Left ventricle myocardium inferior (tissue), 1 donor: ENCODE measurements at regions not wholly inside any gene's neighbourhood (a gene's known extent, or its start where the extent isn't known, plus 50 kb on each side); places are given as distances from the start of the nearest gene placed in this dataset.

Source experiments
- DNase-seq: peaks from one replicate; pipeline ENCODE4 v3.0.0-alpha.2; 2020
- H3K27ac ChIP-seq: fragments of 200-600 bp; replicated peaks from 2 replicates; pipeline ENCODE4 v1.8.0; 2021
- H3K27me3 ChIP-seq: fragments of 200-600 bp; 2 replicates; pipeline ENCODE4 v1.8.0; 2021; ENCODE audit warnings: low read depth
- H3K36me3 ChIP-seq: fragments of 200-600 bp; 2 replicates; pipeline ENCODE4 v1.8.0; 2021
- H3K4me1 ChIP-seq: fragments of 200-600 bp; 2 replicates; pipeline ENCODE4 v1.8.0; 2021
- H3K4me3 ChIP-seq: fragments of 200-600 bp; 2 replicates; pipeline ENCODE4 v1.8.0; 2021; ENCODE audit warnings: mild to moderate bottlenecking, moderate library complexity
- H3K9me3 ChIP-seq: fragments of 200-600 bp; replicated peaks from 2 replicates; pipeline ENCODE4 v1.8.0; 2021
- CTCF ChIP-seq: fragments of 200-600 bp; IDR thresholded peaks from 2 replicates; pipeline ENCODE4 v1.8.0; 2021; ENCODE audit warnings: antibody characterized with exemption, mild to moderate bottlenecking, borderline replicate concordance
- intact Hi-C: fragments of 100-400 bp; cut with micrococcal nuclease; formaldehyde crosslinking; loops from one replicate; pipeline ENCODE4 v1.11.0; 2022
- donor health status: DM: no; HTN: yes; CAD: no; lungs with severe emphysema.

- intact Hi-C loops = no loop called here
- no peak for TF ChIP-seq CTCF
- H3K27ac ChIP-seq = peak overlapping the region; percentile 63
Observed at GRCh38 chr3:197356741-197357140, 58.3 kb upstream of the DLG1 start.

GRCh38 chr3:197356275-197356674, 57.9 kb upstream of the DLG1 start:
- no peak for TF ChIP-seq CTCF
- peaks cover 20% of the 10 kb centered on the region for H3K9me3 ChIP-seq
- H3K36me3 ChIP-seq = no peaks in the 10 kb centered on the region
- DNase-seq = peak; percentile 66
- intact Hi-C loops = no loop called here
- H3K4me1 ChIP-seq = peaks cover 48% of the 10 kb centered on the region
- no peaks in the 10 kb centered on the region for H3K27me3 ChIP-seq
- H3K4me3 ChIP-seq = peak overlapping the region; percentile 23
- peak overlapping the region; percentile 63 for H3K27ac ChIP-seq

More at GRCh38 chr3:197356741-197357140, 58.3 kb upstream of the DLG1 start:
- Histone ChIP-seq H3K27me3 (no peaks in the 10 kb centered on the region), H3K4me3 (peak overlapping the region; percentile 23), H3K4me1 (peaks cover 45% of the 10 kb centered on the region), H3K36me3 (no peaks in the 10 kb centered on the region), H3K9me3 (peaks cover 24% of the 10 kb centered on the region)
- DNase-seq = no peak

GRCh38 chr3:197355713-197356112, 57.3 kb upstream of the DLG1 start:
- Histone ChIP-seq H3K36me3 (no peaks in the 10 kb centered on the region), H3K4me3 (no peak overlapping the region), H3K27ac (peak overlapping the region; percentile 63), H3K4me1 (peaks cover 51% of the 10 kb centered on the region), H3K9me3 (peaks cover 19% of the 10 kb centered on the region), H3K27me3 (no peaks in the 10 kb centered on the region)
- no peak for TF ChIP-seq CTCF
- no peak for DNase-seq
- intact Hi-C loops = no loop called here

GRCh38 chr3:197354568-197355001, 56.2 kb upstream of the DLG1 start:
- Histone ChIP-seq H3K36me3 (no peaks in the 10 kb centered on the region), H3K9me3 (peaks cover 8% of the 10 kb centered on the region), H3K4me3 (peak overlapping the region; percentile 25), H3K27me3 (no peaks in the 10 kb centered on the region), H3K27ac (peak overlapping the region; percentile 61), H3K4me1 (peaks cover 53% of the 10 kb centered on the region)
- intact Hi-C loops = no loop called here
- TF ChIP-seq CTCF = no peak
- DNase-seq = peak; percentile 61

- Histone ChIP-seq H3K27ac (peak overlapping the region; percentile 61), H3K36me3 (no peaks in the 10 kb centered on the region), H3K27me3 (no peaks in the 10 kb centered on the region), H3K9me3 (peaks cover 2% of the 10 kb centered on the region), H3K4me1 (peaks cover 53% of the 10 kb centered on the region), H3K4me3 (peak overlapping the region; percentile 25)
- DNase-seq = no peak
- no peak for TF ChIP-seq CTCF
- intact Hi-C loops = no loop called here
Observed at GRCh38 chr3:197353867-197354567, 55.6 kb upstream of the DLG1 start.
